ENCODE measurements at regions not wholly inside any gene's neighbourhood (a gene's known extent, or its start where the extent isn't known, plus 50 kb on each side); places are given as distances from the start of the nearest gene placed in this dataset.

DNA sequence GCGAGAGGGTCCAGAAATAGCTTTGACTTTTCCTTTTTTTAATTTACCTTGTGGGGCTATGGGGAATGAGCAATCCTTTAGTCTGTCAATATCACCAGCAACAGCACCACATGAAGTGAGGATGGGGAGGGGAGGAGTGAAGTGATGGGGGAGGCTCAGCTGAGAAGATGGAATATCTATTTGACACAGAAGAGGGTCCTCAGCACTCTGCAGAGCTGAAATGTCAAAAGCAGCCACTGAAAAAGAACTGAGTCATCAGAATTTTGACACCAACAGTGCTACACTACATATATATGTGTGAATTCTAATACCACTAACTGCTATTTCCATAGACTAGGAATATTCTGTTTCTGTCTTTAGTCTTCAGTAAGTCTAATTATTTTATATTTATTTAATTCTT is 427.0 kb upstream of the PBX1 start:
- dilution Hi-C loops (cut with HindIII; ENCODE audit: low sequenced_read_pairs, unreplicated experiment): no loop called here

More for the DNA sequence above, 427.0 kb upstream of the PBX1 start:
- no TSS peak for BruUV-seq (replicated peaks)
- TF ChIP-seq, protein P1, sequence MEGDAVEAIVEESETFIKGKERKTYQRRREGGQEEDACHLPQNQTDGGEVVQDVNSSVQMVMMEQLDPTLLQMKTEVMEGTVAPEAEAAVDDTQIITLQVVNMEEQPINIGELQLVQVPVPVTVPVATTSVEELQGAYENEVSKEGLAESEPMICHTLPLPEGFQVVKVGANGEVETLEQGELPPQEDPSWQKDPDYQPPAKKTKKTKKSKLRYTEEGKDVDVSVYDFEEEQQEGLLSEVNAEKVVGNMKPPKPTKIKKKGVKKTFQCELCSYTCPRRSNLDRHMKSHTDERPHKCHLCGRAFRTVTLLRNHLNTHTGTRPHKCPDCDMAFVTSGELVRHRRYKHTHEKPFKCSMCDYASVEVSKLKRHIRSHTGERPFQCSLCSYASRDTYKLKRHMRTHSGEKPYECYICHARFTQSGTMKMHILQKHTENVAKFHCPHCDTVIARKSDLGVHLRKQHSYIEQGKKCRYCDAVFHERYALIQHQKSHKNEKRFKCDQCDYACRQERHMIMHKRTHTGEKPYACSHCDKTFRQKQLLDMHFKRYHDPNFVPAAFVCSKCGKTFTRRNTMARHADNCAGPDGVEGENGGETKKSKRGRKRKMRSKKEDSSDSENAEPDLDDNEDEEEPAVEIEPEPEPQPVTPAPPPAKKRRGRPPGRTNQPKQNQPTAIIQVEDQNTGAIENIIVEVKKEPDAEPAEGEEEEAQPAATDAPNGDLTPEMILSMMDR (conservative IDR thresholded peaks at IDR 0.05; ENCODE audit: low read depth, low read length): no peak
- TF ChIP-seq MAFK (IDR thresholded peaks at IDR 0.05; ENCODE audit: low read depth, low read length) (peak; percentile 72), CHD1 (IDR thresholded peaks at IDR 0.05; ENCODE audit: low read depth, low read length) (no peak)
- Histone ChIP-seq H4K20me1 (ENCODE audit: insufficient read depth, low read length) (no peaks in the 10 kb centered on the region), H2AK9ac (replicated peaks; ENCODE audit: low read depth, low read length, poor library complexity) (no peak overlapping the region), H3K14ac (replicated peaks; ENCODE audit: low read depth, low read length) (no peak overlapping the region), H3K9ac (ENCODE audit: low read depth, low read length) (no peak overlapping the region), H2AFZ (replicated peaks; ENCODE audit: low read length, poor library complexity) (no peak overlapping the region), H3K79me1 (ENCODE audit: low read depth in 1 of 2, low read length in 2 of 2) (no peaks in the 10 kb centered on the region), H4K5ac (ENCODE audit: low read depth, low read length) (no peak overlapping the region), H3K23ac (ENCODE audit: low read depth, low read length) (no peak overlapping the region), H3K36me3 (ENCODE audit: control insufficient read depth, insufficient read depth, low read length) (no peaks in the 10 kb centered on the region), H2BK5ac (ENCODE audit: low read depth, low read length, poor library complexity, severe bottlenecking) (no peak overlapping the region), H3K4me1 (ENCODE audit: control insufficient read depth, insufficient read depth, low read length) (no peaks in the 10 kb centered on the region), H3K4ac (ENCODE audit: low read depth, low read length) (no peak overlapping the region), H3K27ac (ENCODE audit: insufficient read depth, low read length) (no peak overlapping the region), H2BK120ac (ENCODE audit: low read depth, low read length) (no peak overlapping the region), H3K4me3 (ENCODE audit: insufficient read depth, low read depth, low read length) (no peak overlapping the region), H4K8ac (ENCODE audit: low read depth in 2 of 2, low read length in 2 of 2) (no peak overlapping the region), H3K56ac (ENCODE audit: extremely low read depth, insufficient read depth, low read length) (no peak overlapping the region), H2AK5ac (ENCODE audit: low read depth, low read length) (no peak overlapping the region), H2BK15ac (ENCODE audit: low read depth, low read length) (no peak overlapping the region), H3K4me2 (ENCODE audit: low read depth, low read length) (no peak overlapping the region), H3K27me3 (ENCODE audit: control insufficient read depth, insufficient read depth, low read length) (no peaks in the 10 kb centered on the region), H3K9me1 (ENCODE audit: insufficient read depth, low read length) (no peaks in the 10 kb centered on the region), H4K91ac (ENCODE audit: insufficient read depth, low read depth, low read length) (no peak overlapping the region), H2BK20ac (ENCODE audit: low read depth, low read length) (no peak overlapping the region), H3K9me3 (ENCODE audit: control insufficient read depth, insufficient read depth, low read length) (no peaks in the 10 kb centered on the region; the same call in 1 of the 2 replicates), H3K18ac (ENCODE audit: low read depth, low read length) (no peak overlapping the region)
- POLR2A ChIA-PET (ENCODE audit: unreplicated experiment): no interaction called here
- intact Hi-C loops (cut with micrococcal nuclease): no loop called here
- no CpG with 5 or more reads among the region's 1 CpG for WGBS, 2 experiments (ENCODE audit: extremely low coverage in 2 of 2, insufficient read length in 1 of 2)
- CTCF ChIA-PET: interaction anchor here (0.6 kb wide), 1 partner anchor 196 kb away, joined by 3 read pairs; no protein-coding TSS in a partner anchor
- DNase-seq: no peak
- no peak for ATAC-seq (ENCODE audit: low read depth)
- in situ Hi-C loops (cut with MboI; ENCODE audit: low sequenced_read_pairs): no loop called here

All from IMR-90 (cell line).